ENCODE measurements at regions not wholly inside any gene's neighbourhood (a gene's known extent, or its start where the extent isn't known, plus 50 kb on each side); places are given as distances from the start of the nearest gene placed in this dataset.

- no peaks in the 10 kb centered on the region for H3K36me3 ChIP-seq
- no peak overlapping the region for H3K27ac ChIP-seq
- H3K4me3 ChIP-seq = no peak overlapping the region
- DNase-seq (ENCODE audit: low spot score) = no peak
- H3K27me3 ChIP-seq = no peaks in the 10 kb centered on the region
- no peaks in the 10 kb centered on the region for H3K4me1 ChIP-seq
- H3K9me3 ChIP-seq = no peaks in the 10 kb centered on the region
- TF ChIP-seq, protein P1, sequence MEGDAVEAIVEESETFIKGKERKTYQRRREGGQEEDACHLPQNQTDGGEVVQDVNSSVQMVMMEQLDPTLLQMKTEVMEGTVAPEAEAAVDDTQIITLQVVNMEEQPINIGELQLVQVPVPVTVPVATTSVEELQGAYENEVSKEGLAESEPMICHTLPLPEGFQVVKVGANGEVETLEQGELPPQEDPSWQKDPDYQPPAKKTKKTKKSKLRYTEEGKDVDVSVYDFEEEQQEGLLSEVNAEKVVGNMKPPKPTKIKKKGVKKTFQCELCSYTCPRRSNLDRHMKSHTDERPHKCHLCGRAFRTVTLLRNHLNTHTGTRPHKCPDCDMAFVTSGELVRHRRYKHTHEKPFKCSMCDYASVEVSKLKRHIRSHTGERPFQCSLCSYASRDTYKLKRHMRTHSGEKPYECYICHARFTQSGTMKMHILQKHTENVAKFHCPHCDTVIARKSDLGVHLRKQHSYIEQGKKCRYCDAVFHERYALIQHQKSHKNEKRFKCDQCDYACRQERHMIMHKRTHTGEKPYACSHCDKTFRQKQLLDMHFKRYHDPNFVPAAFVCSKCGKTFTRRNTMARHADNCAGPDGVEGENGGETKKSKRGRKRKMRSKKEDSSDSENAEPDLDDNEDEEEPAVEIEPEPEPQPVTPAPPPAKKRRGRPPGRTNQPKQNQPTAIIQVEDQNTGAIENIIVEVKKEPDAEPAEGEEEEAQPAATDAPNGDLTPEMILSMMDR (IDR thresholded peaks at IDR 0.05) = no peak
Measured at GRCh38 chr16:11450136-11450535, 104.9 kb downstream of the RMI2 start.

GRCh38 chr16:11452298-11452697 is 107.0 kb downstream of the RMI2 start:
- Histone ChIP-seq H3K27ac (no peak overlapping the region), H3K27me3 (no peaks in the 10 kb centered on the region), H3K9me3 (no peaks in the 10 kb centered on the region), H3K4me3 (no peak overlapping the region), H3K4me1 (no peaks in the 10 kb centered on the region), H3K36me3 (no peaks in the 10 kb centered on the region)
- TF ChIP-seq, protein P1 (IDR thresholded peaks at IDR 0.05) = no peak
- DNase-seq (ENCODE audit: low spot score) = no peak

DNA sequence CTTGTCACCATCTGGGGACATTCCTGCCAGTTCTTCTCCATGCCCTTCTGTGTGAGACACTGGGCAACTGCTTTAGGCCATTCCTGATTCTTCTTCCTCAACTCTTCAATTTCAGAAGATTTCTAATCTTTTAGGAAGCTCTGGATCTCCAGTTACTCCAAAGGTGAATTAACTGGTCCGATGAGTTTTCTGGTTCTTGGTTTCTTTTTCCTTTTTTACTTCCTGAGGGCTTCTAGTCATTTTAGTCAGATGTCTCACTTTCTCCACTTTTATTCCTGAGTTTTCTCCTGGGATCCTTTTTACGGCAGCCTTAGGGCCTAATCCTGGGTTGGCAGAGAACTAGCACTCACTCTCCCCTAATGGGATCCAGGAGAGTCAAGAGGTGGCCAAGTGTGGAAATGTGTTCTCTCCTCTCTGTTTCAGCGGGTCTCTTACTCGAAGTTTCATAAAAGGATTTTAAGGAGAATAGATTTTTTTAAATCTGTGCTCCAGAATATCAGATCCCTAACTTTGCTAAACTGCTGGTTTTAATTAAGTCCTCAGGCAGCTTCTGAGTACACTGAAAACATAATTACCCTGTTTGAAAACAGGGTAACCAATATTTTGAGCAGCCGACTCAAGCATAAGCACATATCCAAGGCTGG is 107.6 kb downstream of the RMI2 start:
- Histone ChIP-seq H3K36me3 (no peaks in the 10 kb centered on the region), H3K27me3 (no peaks in the 10 kb centered on the region), H3K9me3 (no peaks in the 10 kb centered on the region), H3K27ac (no peak overlapping the region), H3K4me3 (no peak overlapping the region), H3K4me1 (no peaks in the 10 kb centered on the region)
- DNase-seq (ENCODE audit: low spot score) = no peak
- TF ChIP-seq, protein P1 (IDR thresholded peaks at IDR 0.05) = no peak

DNA sequence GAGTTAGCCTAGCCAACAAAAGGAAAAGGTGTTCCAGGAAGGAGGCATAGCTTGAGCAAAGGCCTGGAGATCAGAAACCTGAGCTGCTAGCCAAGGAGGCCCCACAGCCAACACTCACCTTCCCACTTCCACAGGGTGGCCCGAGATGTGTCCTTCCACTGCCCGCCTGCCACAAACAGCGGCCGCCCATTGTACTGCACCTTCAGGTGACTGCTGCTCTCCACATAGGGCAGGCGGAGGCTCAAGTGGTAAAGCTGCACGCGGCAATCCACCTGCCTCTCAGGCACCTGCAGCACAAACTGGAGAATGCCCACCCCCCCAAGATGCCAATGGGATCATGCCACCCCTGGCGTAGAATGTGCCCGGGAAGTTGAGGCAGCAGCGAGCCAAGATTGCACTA is 111.5 kb downstream of the RMI2 start:
- H3K9me3 ChIP-seq = no peaks in the 10 kb centered on the region
- H3K4me1 ChIP-seq = no peaks in the 10 kb centered on the region
- H3K27me3 ChIP-seq = no peaks in the 10 kb centered on the region
- no peaks in the 10 kb centered on the region for H3K36me3 ChIP-seq
- H3K27ac ChIP-seq = no peak overlapping the region
- TF ChIP-seq, protein P1 (IDR thresholded peaks at IDR 0.05) = no peak
- no peak overlapping the region for H3K4me3 ChIP-seq
- DNase-seq (ENCODE audit: low spot score) = no peak

DNA sequence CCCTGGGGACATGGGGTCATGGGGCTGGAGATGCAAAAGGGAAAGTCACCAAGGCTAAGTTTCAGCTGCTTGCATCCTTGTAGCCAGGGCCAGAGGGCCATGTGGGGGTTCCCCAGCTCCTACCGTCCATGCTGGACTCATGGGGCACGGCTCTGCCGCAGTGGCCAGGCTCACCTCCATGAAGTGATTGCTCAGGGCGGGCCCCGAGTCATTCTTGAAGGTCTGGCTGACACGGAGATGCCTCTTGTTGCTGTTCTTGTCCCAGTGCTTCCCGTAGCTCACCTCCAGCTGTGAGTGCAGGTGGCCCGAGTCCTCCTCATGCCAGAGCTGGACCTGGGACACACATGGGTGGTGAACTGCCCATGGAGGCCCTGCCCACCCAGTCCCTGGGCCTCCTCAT is 114.5 kb downstream of the RMI2 start:
- H3K4me3 ChIP-seq = no peak overlapping the region
- no peak for DNase-seq (ENCODE audit: low spot score)
- TF ChIP-seq, protein P1 (IDR thresholded peaks at IDR 0.05) = no peak

More for the DNA sequence above, 114.5 kb downstream of the RMI2 start:
- Histone ChIP-seq H3K4me1 (no peaks in the 10 kb centered on the region), H3K36me3 (no peaks in the 10 kb centered on the region), H3K9me3 (no peaks in the 10 kb centered on the region), H3K27me3 (no peaks in the 10 kb centered on the region), H3K27ac (no peak overlapping the region)

All from right atrium auricular region (tissue), 2 donors.